Stomach (tissue), 4 donors: ENCODE measurements at regions not wholly inside any gene's neighbourhood (a gene's known extent, or its start where the extent isn't known, plus 50 kb on each side); places are given as distances from the start of the nearest gene placed in this dataset.

Experiments
- EP300 ChIP-seq: sonication (generic); formaldehyde crosslinking; IDR thresholded peaks from one replicate; pipeline ENCODE4 v1.6.1; 2017; ENCODE audit warnings: antibody characterized with exemption
- POLR2A ChIP-seq, 4 donors: fragments of 450-650 bp; IDR thresholded peaks; one replicate each; pipeline ENCODE4 v1.6.1; 2016; ENCODE audit warnings: antibody characterized with exemption in 4 of 4, control low read depth in 2 of 4, mild to moderate bottlenecking in 1 of 4, moderate library complexity in 1 of 4
- POLR2AphosphoS5 ChIP-seq, 3 donors: sonication (generic); formaldehyde crosslinking; IDR thresholded peaks; one replicate each; pipeline ENCODE4 v1.6.1; 2016; ENCODE audit warnings: antibody characterized with exemption in 3 of 3
- TF ChIP-seq, protein P1 (sequence below), 7 experiments: fragments of 450-650 bp in 4 of 7; fragments of 200-600 bp in 3 of 7; sonication (generic) in 3 of 7; IDR thresholded peaks; one replicate each; pipeline ENCODE4 v1.5.1; 2016 to 2019; ENCODE audit warnings: antibody characterized with exemption in 7 of 7, control low read depth in 2 of 7, mild to moderate bottlenecking in 1 of 7

GRCh38 chr1:81270051-81270450, 530.7 kb upstream of the ADGRL2 start:
- TF ChIP-seq, protein P1, sequence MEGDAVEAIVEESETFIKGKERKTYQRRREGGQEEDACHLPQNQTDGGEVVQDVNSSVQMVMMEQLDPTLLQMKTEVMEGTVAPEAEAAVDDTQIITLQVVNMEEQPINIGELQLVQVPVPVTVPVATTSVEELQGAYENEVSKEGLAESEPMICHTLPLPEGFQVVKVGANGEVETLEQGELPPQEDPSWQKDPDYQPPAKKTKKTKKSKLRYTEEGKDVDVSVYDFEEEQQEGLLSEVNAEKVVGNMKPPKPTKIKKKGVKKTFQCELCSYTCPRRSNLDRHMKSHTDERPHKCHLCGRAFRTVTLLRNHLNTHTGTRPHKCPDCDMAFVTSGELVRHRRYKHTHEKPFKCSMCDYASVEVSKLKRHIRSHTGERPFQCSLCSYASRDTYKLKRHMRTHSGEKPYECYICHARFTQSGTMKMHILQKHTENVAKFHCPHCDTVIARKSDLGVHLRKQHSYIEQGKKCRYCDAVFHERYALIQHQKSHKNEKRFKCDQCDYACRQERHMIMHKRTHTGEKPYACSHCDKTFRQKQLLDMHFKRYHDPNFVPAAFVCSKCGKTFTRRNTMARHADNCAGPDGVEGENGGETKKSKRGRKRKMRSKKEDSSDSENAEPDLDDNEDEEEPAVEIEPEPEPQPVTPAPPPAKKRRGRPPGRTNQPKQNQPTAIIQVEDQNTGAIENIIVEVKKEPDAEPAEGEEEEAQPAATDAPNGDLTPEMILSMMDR (IDR thresholded peaks at IDR 0.05), result no peak
- TF ChIP-seq POLR2AphosphoS5 (IDR thresholded peaks at IDR 0.05) (no peak), POLR2A (IDR thresholded peaks at IDR 0.05) (no peak), EP300 (no peak)
